Neural cell (in vitro differentiated cells): ENCODE measurements at regions not wholly inside any gene's neighbourhood (a gene's known extent, or its start where the extent isn't known, plus 50 kb on each side); places are given as distances from the start of the nearest gene placed in this dataset.
A peak's percentile ranks its signal among the peaks of the same experiment; 100 is the strongest.

Source experiments
- H2AFZ ChIP-seq: fragments of 200-600, 300-800 bp; sonication (generic), shearing (Covaris generic); 2 replicates; pipeline ENCODE4 v1.6.0; 2014; ENCODE audit warnings: low read depth, mild to moderate bottlenecking, antibody characterized with exemption, low read length, moderate library complexity
- H3F3A ChIP-seq: fragments of 200-600 bp; shearing (Covaris generic); 2 replicates; pipeline ENCODE4 v1.6.1; 2016; ENCODE audit warnings: mild to moderate bottlenecking, moderate library complexity, mixed read lengths, antibody characterized with exemption, low read length; ENCODE audit not compliant: insufficient read depth, poor library complexity, severe bottlenecking
- H3K27ac ChIP-seq: fragments of 200-600, 300-800 bp; sonication (generic), shearing (Covaris generic); 2 replicates; pipeline ENCODE4 v1.5.1; 2014; ENCODE audit warnings: mild to moderate bottlenecking, low read length, moderate library complexity
- H3K27me3 ChIP-seq: fragments of 300-800, 200-600 bp; sonication (generic), shearing (Covaris generic); 2 replicates; pipeline ENCODE4 v1.6.0; 2014; ENCODE audit warnings: mild to moderate bottlenecking, low read depth, low read length, moderate library complexity; ENCODE audit not compliant: insufficient read depth
- H3K36me3 ChIP-seq: fragments of 300-800, 200-600 bp; sonication (generic), shearing (Covaris generic); 2 replicates; pipeline ENCODE4 v1.5.1; 2014; ENCODE audit warnings: mild to moderate bottlenecking, antibody characterized with exemption, low read length, moderate library complexity; ENCODE audit not compliant: insufficient read depth
- H3K4me2 ChIP-seq: fragments of 300-800, 200-600 bp; sonication (generic), shearing (Covaris generic); 2 replicates; pipeline ENCODE4 v1.6.0; 2014; ENCODE audit warnings: mild to moderate bottlenecking, low read length
- H3K4me3 ChIP-seq: fragments of 300-800, 200-600 bp; sonication (generic), shearing (Covaris generic); 2 replicates; pipeline ENCODE4 v1.5.1; 2014; ENCODE audit warnings: mild to moderate bottlenecking, low read length, moderate library complexity
- H3K79me2 ChIP-seq: fragments of 200-600 bp; shearing (Covaris generic); replicated peaks from 2 replicates; pipeline ENCODE4 v1.6.0; 2014; ENCODE audit warnings: mild to moderate bottlenecking, low read length, moderate library complexity; ENCODE audit not compliant: insufficient read depth
- H3K9ac ChIP-seq: fragments of 300-800, 200-600 bp; sonication (generic), shearing (Covaris generic); 2 replicates; pipeline ENCODE4 v1.6.1; 2016; ENCODE audit warnings: mild to moderate bottlenecking, low read length, mixed read lengths
- H3K9me2 ChIP-seq: fragments of 200-600 bp; shearing (Covaris generic); 2 replicates; pipeline ENCODE4 v1.6.1; 2016; ENCODE audit warnings: mild to moderate bottlenecking, low read length, mixed read lengths; ENCODE audit not compliant: insufficient read depth
- H3K9me3 ChIP-seq: fragments of 200-600, 300-800 bp; sonication (generic), shearing (Covaris generic); 2 replicates; pipeline ENCODE4 v1.6.1; 2016; ENCODE audit warnings: mild to moderate bottlenecking, mixed run types, low read length, moderate library complexity, mixed read lengths
- H4K20me1 ChIP-seq: fragments of 200-600 bp; shearing (Covaris generic); 2 replicates; pipeline ENCODE4 v1.6.1; 2016; ENCODE audit warnings: mild to moderate bottlenecking, mixed run types; ENCODE audit not compliant: insufficient read depth
- CTCF ChIP-seq: fragments of 450-650 bp; IDR thresholded peaks from 2 replicates; pipeline ENCODE4 v1.5.1; 2014; ENCODE audit warnings: antibody characterized with exemption, mild to moderate bottlenecking, moderate library complexity; ENCODE audit not compliant: poor library complexity, severe bottlenecking
- EP300 ChIP-seq: fragments of 450-650 bp; conservative IDR thresholded peaks from 2 replicates; pipeline ENCODE4 v1.6.1; 2014; ENCODE audit warnings: antibody characterized with exemption, mild to moderate bottlenecking, moderate library complexity; ENCODE audit not compliant: poor library complexity, severe bottlenecking
- EZH2 ChIP-seq: fragments of 200-600, 300-800 bp; shearing (Covaris generic), sonication (generic); IDR thresholded peaks from 2 replicates; pipeline ENCODE4 v1.6.1; 2014; ENCODE audit warnings: antibody characterized with exemption, low read length, borderline replicate concordance, mild to moderate bottlenecking; ENCODE audit not compliant: insufficient read depth, poor library complexity, severe bottlenecking
- MXI1 ChIP-seq: fragments of 450-650 bp; conservative IDR thresholded peaks from 2 replicates; pipeline ENCODE4 v1.6.1; 2014; ENCODE audit warnings: antibody characterized with exemption, mild to moderate bottlenecking; ENCODE audit not compliant: poor library complexity, severe bottlenecking
- POLR2AphosphoS5 ChIP-seq: IDR thresholded peaks from 2 replicates; pipeline ENCODE4 v1.6.1; 2012
- RAD21 ChIP-seq: fragments of 450-650 bp; conservative IDR thresholded peaks from 2 replicates; pipeline ENCODE4 v1.6.1; 2014; ENCODE audit warnings: antibody characterized with exemption, mild to moderate bottlenecking, moderate library complexity
- REST ChIP-seq: IDR thresholded peaks from 2 replicates; pipeline ENCODE4 v1.6.1; 2012; ENCODE audit warnings: borderline replicate concordance
- SMC3 ChIP-seq: fragments of 450-650 bp; conservative IDR thresholded peaks from 2 replicates; pipeline ENCODE4 v1.6.1; 2014; ENCODE audit warnings: antibody characterized with exemption, mild to moderate bottlenecking, moderate library complexity; ENCODE audit not compliant: poor library complexity
- TAF1 ChIP-seq: IDR thresholded peaks from 2 replicates; pipeline ENCODE4 v1.6.1; 2012; ENCODE audit warnings: low read depth

GRCh38 chr14:65186951-65187350 is 84.6 kb upstream of the MAX start:
- Histone ChIP-seq H3K36me3 (no peaks in the 10 kb centered on the region), H3F3A (no peaks in the 10 kb centered on the region), H3K27me3 (no peaks in the 10 kb centered on the region), H4K20me1 (no peaks in the 10 kb centered on the region), H3K9ac (peak overlapping the region; percentile 21), H3K4me2 (peak overlapping the region; percentile 4), H3K9me2 (no peaks in the 10 kb centered on the region), H3K27ac (peak overlapping the region; percentile 49), H3K9me3 (no peaks in the 10 kb centered on the region), H3K79me2 (no peaks in the 10 kb centered on the region), H3K4me3 (peak overlapping the region; percentile 29), H2AFZ (no peak overlapping the region)
- no peak for TF ChIP-seq TAF1
- no peak for TF ChIP-seq EP300
- TF ChIP-seq RAD21 = no peak
- no peak for TF ChIP-seq POLR2AphosphoS5
- TF ChIP-seq SMC3 = no peak
- TF ChIP-seq EZH2 = no peak

- H3K79me2 ChIP-seq = no peaks in the 10 kb centered on the region
- H3K36me3 ChIP-seq = no peaks in the 10 kb centered on the region
- H3K9me3 ChIP-seq = no peaks in the 10 kb centered on the region
- H4K20me1 ChIP-seq = no peaks in the 10 kb centered on the region
- H3F3A ChIP-seq = no peaks in the 10 kb centered on the region
- H3K4me2 ChIP-seq = peak overlapping the region; percentile 4
- no peak overlapping the region for H2AFZ ChIP-seq
- peak overlapping the region; percentile 29 for H3K4me3 ChIP-seq
- H3K27ac ChIP-seq = peak overlapping the region; percentile 49
- TF ChIP-seq POLR2AphosphoS5 = no peak
- TF ChIP-seq EZH2 = no peak
- no peak for TF ChIP-seq MXI1
- TF ChIP-seq EP300 = no peak
- TF ChIP-seq RAD21 = no peak
- TF ChIP-seq CTCF = no peak
- no peak for TF ChIP-seq TAF1
- no peak for TF ChIP-seq REST
- TF ChIP-seq SMC3 = no peak
- H3K9ac ChIP-seq = peak overlapping the region; percentile 21
- H3K27me3 ChIP-seq = no peaks in the 10 kb centered on the region
- no peaks in the 10 kb centered on the region for H3K9me2 ChIP-seq
Observed at GRCh38 chr14:65187421-65188049, 85.2 kb upstream of the MAX start.
